GM18861 (cell line): ENCODE measurements at regions not wholly inside any gene's neighbourhood (a gene's known extent, or its start where the extent isn't known, plus 50 kb on each side); places are given as distances from the start of the nearest gene placed in this dataset.

ENCODE experiments used
- ATAC-seq: cut with Tn5 transposase; IDR thresholded peaks from one replicate; pipeline ENCODE4 v1.9.1; 2021; ENCODE audit not compliant: unreplicated experiment

DNA sequence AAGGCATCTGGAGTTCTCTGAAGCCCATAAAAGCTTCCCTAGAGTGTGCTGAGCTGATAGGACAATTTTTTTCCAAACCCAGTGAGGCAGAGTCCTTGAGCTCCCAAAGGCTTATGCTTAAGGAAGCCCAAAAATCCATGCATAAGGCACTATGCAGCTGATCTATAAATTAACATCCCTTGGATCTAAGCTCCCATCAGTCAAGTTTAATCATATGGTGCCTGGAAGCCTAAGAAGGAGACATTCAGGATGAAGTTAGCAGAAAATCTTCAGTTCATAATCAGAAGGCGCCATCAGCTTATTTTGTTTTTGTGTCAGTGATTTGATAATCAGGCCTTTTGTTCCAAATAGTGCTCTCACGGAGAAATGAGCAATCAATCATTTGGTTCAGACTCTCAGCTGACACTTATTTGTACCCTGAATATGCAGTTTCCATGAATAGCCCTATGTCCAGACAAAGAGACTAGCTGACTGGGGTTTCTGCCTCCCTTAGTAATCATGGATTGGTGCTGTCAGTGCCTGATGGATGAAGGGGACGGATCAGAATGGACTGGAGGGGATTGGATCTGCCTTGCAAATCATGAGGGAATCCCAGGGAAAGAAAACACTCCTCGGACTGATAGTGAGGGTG is 464.8 kb upstream of the RGPD4 start:
- ATAC-seq = no peak

DNA sequence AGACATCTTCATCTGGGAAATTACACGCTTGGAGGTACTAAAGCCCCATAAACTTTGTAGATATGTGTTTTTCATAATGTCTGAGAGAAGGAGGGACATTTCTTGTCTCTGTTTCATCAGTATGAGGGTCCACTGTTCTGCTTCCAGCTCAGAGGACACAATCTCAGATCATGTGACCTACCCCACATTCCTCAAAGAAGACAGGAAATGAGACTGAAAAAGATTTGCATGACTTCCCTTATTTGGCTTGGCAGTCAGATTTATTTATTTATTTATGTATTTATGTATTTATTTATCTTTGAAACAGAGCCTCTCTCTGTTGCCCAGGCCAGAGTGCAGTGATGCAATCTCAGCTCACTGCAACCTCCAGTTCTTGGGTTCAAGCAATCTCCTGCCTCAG is 463.7 kb upstream of the RGPD4 start:
- ATAC-seq = no peak

GRCh38 chr2:107363806-107364205 is 462.9 kb upstream of the RGPD4 start:
- ATAC-seq = no peak

DNA sequence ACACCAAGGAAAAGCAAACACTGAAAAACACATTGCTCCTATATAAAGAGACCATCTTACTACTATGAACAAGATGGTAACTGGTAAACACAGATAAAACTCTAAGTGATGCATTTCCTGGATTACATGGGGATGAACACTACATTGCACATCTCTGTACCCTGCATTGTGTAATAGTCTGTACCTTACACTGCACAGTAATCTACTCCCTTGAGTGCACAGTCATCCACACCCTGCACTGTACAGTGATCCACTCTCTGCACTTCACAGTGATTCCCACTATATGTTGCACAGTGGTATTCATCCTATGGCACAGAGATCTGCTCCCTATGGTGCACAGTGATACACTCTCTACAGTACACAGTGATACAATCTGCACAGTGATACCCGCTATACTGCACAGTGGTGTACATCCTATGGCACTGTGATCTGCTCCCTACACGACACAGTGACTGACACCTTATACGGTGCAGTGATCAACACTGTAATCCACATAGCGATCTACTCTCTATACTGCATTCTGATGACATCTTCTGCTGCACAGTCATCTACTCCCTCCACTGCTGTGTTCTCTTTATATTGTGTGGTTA is 462.2 kb upstream of the RGPD4 start:
- ATAC-seq = no peak

DNA sequence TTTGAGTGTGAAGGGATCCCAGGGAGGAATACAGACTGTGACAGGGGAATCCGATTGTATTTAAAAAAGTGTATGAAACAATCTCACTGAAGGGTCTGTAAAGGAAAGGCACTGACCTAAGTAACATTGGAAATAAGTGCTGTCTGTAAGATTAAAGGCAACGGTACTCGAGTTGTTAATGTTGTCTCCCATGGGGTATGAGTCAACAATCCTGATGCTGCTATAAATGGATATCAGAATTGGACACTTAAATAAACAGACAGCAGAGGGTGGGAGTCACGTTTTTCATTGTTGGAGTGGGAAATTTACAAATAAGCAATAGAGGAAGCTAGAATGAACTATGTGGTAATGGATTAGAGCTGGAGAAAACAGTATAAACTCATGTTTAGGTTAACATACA is 452.4 kb upstream of the RGPD4 start:
- ATAC-seq = no peak

- no peak for ATAC-seq
Observed at GRCh38 chr2:107376909-107377308, 449.8 kb upstream of the RGPD4 start.

- no peak for ATAC-seq
Observed at GRCh38 chr2:107380912-107381311, 445.8 kb upstream of the RGPD4 start.

DNA sequence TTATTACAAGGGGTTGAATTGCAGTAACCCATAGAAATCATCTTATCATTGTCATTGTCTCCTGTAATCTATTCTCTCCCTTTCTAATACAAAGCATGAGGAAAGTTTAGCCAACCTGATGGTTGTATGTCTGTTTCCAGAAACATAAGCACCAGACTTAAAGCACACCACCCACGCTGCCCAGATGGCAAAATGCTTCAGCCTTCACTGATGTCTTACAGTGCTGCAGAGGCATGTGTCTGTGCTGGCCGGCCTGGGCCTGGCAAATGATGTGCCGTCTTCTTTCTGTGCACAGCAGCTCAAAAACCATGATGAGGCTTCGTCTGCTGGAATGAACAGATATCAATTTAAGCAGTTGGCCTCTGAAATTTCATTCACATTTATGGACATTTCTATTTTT is 443.0 kb upstream of the RGPD4 start:
- no peak for ATAC-seq

DNA sequence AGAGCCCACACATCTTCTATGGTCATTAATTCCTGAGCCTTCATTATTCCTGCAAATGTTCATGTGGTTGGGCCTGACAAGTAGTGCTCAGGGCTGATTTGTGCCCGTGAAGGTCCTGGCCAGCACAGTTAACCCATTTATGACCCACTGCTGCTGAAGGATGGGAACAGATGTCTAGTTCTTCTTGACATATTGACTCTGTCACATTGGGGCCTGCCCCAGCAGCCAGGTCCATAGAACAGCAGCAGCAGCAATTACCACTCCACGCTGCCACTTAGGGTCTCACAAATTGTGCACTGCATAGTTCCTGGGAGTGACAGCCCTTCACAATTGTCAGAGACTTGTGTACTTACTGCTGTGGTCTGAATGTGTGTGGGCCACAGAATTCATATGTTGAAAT is 442.3 kb upstream of the RGPD4 start:
- no peak for ATAC-seq

DNA sequence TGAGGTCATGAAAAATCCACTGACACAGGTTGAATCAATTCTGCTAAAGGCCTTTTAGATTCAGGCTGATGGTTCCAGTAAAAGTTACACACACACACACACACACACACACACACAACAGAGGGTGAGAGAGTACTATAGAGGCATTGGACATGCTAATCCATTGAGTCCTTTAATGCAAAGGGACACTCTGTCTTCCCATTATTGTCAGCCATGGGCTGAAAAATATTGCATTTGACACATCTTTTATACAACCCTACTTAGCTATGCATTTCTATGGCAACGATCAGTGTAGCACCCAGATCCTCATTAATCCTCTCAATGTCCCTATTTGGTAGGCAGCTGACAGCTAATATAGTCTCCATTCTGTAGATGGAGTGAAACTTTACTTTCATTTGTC is 440.8 kb upstream of the RGPD4 start:
- ATAC-seq = no peak

DNA sequence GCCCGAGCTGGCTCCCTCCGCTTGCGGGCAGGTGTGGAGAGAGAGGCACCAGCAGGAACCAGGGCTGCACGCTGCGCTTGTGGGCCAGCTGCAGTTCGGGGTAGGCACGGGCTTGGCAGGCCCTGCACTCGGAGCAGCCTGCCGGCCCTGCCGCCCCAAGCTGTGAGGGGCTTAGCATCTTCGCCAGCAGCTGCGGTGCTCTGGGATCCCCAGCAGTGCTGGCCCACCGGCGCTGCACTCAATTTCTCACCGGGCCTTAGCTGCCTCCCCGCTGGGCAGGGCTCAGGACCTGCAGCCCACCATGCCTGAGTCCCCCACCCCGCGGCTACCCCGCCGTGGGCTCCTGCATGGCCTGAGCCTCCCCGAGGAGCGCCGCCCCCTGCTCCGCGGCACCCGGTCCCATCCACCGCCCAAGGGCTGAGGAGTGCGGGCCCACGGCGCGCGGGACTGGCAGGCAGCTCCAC is 434.4 kb upstream of the RGPD4 start:
- ATAC-seq = no peak

GRCh38 chr2:107393516-107393915 is 433.2 kb upstream of the RGPD4 start:
- ATAC-seq = no peak

GRCh38 chr2:107398683-107399082 is 428.0 kb upstream of the RGPD4 start:
- ATAC-seq = no peak

DNA sequence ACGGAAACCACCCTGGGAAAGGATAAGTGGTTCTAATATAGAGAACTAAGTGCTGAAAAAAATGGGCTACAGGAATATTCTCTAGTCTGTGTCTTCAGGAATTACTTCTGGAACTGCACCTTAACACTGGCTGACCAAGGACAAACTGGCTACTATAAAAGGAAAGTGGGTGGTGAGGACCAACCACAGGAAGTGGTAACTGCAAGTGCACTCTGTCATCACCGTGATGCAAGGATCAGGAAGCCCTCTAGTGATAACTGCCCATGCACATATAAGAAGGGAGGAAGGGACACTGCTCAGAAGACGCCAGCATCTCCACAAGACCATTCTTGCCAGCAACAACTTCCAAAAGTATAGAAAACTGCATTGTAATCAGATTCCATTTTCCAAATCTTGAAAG is 424.4 kb upstream of the RGPD4 start:
- ATAC-seq = peak; percentile 64

GRCh38 chr2:107405261-107405660 is 421.4 kb upstream of the RGPD4 start:
- no peak for ATAC-seq

GRCh38 chr2:107407017-107407416 is 419.7 kb upstream of the RGPD4 start:
- no peak for ATAC-seq

DNA sequence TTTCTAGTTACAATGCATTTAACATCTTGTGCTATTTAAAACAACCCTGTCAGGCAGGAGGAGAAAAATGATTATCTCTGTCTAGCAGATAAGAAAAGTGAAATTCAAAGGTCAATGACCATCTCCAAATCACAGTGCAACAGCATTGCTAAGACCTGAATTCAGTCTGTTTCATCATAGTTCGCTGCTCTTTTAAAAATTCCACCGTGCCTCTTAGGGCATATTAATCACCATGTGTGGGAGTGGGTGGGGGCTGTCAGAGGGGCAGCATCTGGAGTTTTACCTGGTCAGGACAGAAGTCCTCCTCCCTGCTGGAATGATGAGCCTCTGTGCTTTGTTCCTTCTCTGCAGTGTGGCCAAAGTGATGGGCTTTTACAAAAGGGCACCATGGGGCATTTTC is 418.7 kb upstream of the RGPD4 start:
- no peak for ATAC-seq

- no peak for ATAC-seq
Observed at GRCh38 chr2:107411267-107411666, 415.4 kb upstream of the RGPD4 start.

- no peak for ATAC-seq
Observed at GRCh38 chr2:107412209-107412904, 414.3 kb upstream of the RGPD4 start.

- ATAC-seq = no peak
Observed at GRCh38 chr2:107412981-107413380, 413.7 kb upstream of the RGPD4 start.

DNA sequence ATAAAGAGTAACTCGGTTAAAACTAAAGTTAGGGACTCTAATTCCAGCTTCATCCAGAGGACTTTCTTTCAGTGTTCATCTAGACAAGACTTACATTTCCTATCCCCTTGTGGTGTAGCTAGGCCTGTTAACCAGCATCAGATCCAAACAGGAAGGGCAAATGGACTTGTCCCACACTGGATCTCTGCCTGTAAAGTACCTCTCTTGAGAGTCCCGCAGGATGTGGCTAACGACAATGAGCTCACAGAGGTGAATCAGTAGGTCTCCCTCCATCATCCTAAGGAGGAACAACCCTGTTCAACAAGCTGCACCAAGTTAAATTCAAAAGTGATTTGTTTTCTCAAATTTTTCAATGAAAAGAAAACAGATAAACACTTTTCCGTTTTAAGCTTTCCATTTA is 412.3 kb upstream of the RGPD4 start:
- no peak for ATAC-seq

- ATAC-seq = no peak
Observed at GRCh38 chr2:107418708-107419107, 408.0 kb upstream of the RGPD4 start.

- no peak for ATAC-seq
Observed at GRCh38 chr2:107419191-107419590, 407.5 kb upstream of the RGPD4 start.
